ENCODE measurements at regions not wholly inside any gene's neighbourhood (a gene's known extent, or its start where the extent isn't known, plus 50 kb on each side); places are given as distances from the start of the nearest gene placed in this dataset.

DNA sequence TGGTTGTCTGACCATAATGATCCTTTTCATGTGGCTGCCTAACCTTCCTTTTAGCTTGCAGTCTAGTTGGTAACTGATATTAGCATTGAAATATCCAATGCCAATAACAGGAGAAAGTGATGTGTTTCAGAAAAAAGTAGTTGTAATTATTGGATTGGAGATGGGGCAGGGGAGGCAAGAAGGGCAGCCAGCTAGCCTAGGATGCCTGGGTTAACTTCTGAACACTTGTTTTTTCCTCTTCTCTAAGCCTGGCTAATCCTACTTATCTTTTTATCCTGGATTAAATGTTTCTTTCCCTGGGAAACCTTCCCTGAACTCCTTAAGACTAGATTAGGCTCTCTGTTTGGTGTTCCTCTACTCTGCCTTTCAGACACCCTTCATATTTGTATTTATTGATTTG, 380.2 kb downstream of the TMEM135 start:
- TF ChIP-seq POLR2A (IDR thresholded peaks at IDR 0.05; ENCODE audit: low read depth, low read length) = no peak
- FAIRE-seq (no peak), DNase-seq (ENCODE audit: insufficient read length, low spot score) (no peak)

DNA sequence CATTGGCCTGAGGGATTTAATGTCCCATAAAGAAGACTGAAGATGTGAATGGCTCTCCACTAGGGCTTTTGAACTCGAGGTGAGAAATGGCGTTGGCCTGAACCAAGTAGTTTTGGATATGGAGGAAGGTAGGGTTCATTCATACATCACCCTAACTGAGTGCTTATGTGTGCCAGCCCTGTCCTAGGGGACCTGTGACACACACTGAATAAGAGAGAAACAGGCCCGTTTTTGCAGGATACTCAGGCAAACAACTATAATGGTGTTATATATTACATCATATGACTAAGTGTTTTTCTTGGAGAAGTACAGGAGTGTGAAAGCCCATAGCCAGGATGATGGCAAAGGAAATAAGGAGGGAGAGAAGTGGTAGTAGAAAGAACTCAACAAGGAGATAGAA, 368.1 kb downstream of the TMEM135 start:
- no peak for TF ChIP-seq POLR2A (IDR thresholded peaks at IDR 0.05; ENCODE audit: low read depth, low read length)
- no peak for DNase-seq (ENCODE audit: insufficient read length, low spot score)
- no peak for FAIRE-seq

DNA sequence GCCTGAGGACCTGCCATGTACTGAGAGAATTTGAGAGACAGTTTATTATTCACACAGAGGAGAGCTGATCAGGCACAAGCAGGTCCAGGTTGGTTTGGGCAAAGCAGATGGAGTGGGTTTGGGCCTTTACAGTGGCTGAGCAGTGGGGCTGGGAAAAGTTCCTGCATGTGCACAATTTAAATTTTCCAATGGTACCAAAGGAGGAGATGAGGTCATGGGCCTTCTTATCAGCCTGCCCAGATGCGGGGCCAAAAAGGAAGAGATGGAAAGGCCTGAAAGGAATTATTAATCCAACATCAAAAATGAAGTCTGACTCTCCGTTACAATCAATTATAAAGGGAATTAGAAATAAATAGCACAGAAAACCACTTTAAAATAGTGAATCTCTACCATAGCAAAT, 367.6 kb downstream of the TMEM135 start:
- no peak for FAIRE-seq
- TF ChIP-seq POLR2A (IDR thresholded peaks at IDR 0.05; ENCODE audit: low read depth, low read length) = no peak
- DNase-seq (ENCODE audit: insufficient read length, low spot score) = no peak

DNA sequence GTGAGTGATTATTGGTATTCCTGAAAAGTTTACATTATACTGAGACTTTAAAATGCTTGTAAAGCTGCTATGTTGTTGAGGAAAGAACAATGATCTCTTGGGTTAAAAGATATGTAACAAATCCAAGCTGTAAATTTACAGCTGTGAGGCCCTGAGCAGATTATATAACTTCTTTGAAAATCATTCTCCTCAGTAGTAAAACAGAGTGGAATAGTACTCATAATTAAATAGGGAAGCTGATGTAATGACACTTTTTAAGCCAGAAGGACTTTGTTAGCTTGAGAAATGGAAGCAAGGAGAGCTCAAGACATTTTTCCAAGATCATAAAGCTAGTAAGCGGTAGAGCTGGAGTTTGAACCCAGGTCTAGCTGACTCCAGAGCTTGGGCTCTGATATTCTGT, 363.9 kb downstream of the TMEM135 start:
- FAIRE-seq = no peak
- no peak for DNase-seq (ENCODE audit: insufficient read length, low spot score)
- no peak for TF ChIP-seq POLR2A (IDR thresholded peaks at IDR 0.05; ENCODE audit: low read depth, low read length)

DNA sequence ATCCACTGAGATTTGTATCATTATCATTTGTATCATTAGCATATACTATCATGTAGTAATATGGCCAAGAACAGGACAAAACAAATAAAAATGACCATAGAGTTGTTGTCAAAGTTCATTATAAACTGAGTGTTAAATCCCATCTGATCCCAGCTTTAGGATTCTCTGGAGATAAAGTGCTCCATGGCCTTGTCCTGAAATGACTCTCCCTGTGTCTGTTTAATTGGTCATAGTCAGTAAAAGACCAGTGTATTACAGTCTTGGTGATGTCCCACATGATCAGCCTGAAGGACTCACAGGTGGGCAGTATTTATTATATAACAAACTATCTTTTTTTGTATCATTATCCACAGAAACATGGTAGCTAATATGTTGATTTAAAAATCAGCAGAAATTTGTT, 361.6 kb downstream of the TMEM135 start:
- no peak for DNase-seq (ENCODE audit: insufficient read length, low spot score)
- TF ChIP-seq POLR2A (IDR thresholded peaks at IDR 0.05; ENCODE audit: low read depth, low read length) = no peak
- FAIRE-seq = no peak

DNA sequence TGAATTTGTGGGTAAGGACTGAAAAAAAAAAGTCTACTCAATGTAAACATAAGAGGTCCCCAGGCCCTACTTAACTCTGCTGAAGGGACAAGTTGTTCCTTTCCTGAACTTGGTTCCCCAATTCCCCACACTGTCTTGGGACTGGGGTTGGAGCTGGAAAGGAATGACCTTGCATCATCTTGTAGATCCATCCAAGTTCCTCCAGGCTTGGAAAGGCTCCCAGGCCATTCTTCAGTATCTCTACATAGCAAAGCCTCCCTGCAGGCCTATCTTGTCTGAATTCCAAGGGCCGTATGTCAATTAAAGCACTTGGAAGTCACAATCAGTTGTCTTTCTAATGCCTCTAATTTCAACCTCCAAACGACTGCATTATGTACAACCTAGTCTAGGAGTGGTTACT, 361.2 kb downstream of the TMEM135 start:
- TF ChIP-seq POLR2A (IDR thresholded peaks at IDR 0.05; ENCODE audit: low read depth, low read length) = no peak
- FAIRE-seq = no peak
- DNase-seq (ENCODE audit: insufficient read length, low spot score) = no peak

DNA sequence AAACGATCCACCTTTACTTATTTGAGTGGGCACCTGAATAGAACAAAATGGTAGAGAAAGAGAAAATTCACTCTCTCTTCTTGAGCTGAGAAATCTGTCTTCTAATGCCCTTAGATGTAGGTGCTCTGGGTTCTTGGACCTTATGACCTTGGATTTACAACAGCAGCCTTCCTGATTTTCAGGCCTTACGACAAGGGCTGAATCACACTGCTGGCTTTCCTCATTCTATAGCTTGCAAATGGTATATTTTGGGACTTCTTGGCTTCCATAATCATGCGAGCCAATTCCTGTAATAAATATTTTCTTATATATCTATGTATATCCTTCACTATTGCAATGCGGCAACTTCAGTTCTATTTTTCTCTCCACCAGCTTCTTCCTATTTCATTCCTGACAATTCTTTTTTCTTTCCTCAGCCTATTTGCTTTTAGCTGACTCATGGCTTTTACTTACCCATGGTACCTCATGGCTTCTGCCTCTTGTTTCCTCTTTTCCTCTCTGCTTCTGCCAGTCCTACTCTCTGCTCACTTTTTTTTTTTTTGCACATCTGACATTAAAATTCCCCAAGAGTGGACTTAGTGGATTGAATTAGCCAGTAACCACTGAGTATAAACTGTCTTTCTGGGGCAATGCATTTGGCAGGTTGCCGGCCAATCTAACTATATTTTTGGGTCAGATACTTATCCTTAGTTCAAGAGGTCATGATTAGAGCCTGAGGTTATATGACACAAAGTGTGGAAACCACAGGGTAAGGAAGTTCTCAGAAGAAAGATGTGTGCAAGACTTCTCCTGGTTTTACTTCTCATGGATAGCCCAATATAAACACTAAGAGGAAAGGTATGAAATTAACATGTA, 359.5 kb downstream of the TMEM135 start:
- no peak for FAIRE-seq
- DNase-seq (ENCODE audit: insufficient read length, low spot score) = no peak
- TF ChIP-seq POLR2A (IDR thresholded peaks at IDR 0.05; ENCODE audit: low read depth, low read length) = no peak

DNA sequence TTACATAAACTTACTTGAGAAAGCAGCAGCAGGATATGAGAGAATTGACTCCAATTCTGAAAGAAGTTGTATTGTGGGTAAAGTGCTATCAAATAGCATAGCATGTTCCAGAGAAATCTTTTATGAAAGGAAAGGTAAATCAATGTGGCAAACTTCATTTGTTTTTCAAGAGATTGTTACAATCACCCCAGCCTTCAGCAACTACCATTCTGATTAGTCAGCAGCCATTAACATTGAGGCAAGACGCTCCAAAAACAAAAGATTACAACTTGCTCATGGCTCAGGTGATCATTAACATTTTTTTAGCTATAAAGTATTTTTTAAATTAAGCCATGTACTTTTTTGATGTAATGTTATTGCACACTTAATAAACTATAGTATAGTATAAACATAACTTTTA, 357.2 kb downstream of the TMEM135 start:
- DNase-seq (ENCODE audit: insufficient read length, low spot score) (no peak), FAIRE-seq (no peak)
- no peak for TF ChIP-seq POLR2A (IDR thresholded peaks at IDR 0.05; ENCODE audit: low read depth, low read length)

DNA sequence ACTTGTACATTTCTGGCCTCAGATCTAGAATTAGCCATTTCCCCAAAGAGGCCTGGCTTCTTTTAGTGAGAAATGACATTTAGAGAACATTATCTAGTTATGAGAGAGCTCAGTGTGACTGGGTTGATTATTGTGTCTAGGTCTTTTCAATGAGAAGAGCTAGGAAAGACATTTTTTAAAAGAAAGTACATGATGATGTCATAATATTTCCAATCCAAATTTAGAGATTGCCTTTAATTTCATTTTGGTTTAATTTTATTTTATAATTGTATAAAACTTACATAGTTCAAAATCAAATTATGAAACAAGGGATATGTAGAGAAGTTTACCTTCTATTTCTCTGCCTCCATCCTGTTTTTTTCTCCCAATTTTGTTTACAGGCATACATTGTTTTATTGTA, 354.9 kb downstream of the TMEM135 start:
- FAIRE-seq = no peak
- DNase-seq (ENCODE audit: insufficient read length, low spot score) = no peak
- TF ChIP-seq POLR2A (IDR thresholded peaks at IDR 0.05; ENCODE audit: low read depth, low read length) = no peak

DNA sequence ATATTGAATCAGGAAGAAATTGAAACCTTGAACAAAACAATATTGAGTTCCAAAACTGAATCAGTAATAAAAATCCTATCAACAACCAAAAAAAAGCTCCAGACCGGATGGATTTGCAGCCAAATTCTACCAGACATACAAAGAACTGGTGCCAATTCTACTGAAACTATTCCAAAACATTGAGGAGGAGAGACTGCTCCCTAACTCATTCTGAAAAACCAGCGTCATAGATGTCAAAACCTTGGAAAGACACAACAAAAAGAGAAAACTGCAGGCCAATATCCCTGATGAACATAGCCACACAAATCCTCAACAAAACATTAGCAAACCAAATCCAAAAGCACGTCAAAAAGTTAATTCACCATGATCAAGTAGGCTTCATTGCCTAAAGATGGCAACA, 353.8 kb downstream of the TMEM135 start:
- FAIRE-seq (no peak), DNase-seq (ENCODE audit: insufficient read length, low spot score) (no peak)
- no peak for TF ChIP-seq POLR2A (IDR thresholded peaks at IDR 0.05; ENCODE audit: low read depth, low read length)

DNA sequence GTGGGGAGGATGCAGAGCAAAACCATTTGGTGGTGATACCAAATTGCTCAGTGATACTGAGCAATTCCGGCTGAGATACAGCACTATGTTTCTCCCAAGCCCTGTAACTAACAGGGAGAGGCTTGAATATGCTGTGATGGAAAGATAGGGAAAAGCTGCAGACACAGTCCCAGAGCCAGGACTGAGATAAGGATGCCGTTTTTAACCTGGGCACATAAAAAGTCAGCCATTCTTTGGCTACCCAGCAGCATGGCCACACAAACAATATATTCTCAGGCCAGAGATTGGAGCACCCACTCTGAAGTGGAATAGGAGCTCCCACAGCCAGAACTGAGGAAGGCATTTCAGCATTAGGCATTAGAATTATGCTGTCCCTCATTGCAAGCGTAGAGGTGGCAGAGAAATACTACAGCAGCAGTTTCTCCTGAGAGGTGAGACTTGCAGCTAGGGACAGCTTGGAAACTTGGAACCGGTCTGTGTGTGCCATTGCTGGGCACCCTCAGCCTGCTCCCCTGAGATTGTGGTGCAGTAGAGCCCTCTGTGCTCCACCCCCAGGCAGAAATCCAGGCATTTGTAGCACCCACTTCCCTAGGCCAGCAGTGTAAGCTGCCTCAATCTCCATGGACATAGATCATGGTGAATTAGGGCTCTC, 346.5 kb downstream of the TMEM135 start:
- no peak for TF ChIP-seq POLR2A (IDR thresholded peaks at IDR 0.05; ENCODE audit: low read depth, low read length)
- FAIRE-seq (no peak), DNase-seq (ENCODE audit: insufficient read length, low spot score) (no peak)

DNA sequence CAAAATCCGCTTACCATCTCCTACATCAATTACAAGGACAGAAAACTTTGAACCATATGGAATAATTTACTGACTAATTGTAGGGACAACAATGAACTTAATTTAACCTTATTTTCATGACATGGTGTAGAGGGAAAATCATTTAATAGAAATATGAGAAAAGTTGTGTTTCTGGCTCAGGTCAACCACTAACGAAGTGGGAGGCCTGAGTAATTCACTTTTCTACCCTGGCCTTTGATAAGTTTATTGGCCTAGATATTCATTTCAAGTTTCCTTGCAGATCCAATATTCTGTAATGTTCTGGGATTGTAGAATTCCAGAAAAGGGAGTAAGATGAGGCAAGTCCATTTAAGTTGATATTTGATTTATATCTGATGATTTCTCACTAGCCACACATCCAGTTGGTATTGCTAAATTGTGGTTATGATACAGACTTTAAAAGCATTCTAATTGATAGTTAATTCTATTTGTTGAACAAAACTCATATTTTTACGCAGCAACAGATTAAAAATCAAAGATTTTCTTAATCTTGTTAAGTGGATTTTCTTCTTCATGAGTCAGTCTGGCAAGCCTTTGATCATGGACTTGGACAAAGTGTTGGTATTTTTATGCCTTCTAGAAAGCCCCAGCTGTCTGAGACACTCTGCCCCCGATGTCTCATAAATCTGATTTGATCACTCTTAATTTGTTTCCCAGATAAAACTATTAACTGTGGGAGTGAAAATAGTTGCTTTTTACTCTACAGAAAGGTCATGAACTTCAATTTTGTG, 336.5 kb downstream of the TMEM135 start:
- DNase-seq (ENCODE audit: insufficient read length, low spot score) (no peak), FAIRE-seq (no peak)
- no peak for TF ChIP-seq POLR2A (IDR thresholded peaks at IDR 0.05; ENCODE audit: low read depth, low read length)
